Neural cell (in vitro differentiated cells): ENCODE measurements at regions not wholly inside any gene's neighbourhood (a gene's known extent, or its start where the extent isn't known, plus 50 kb on each side); places are given as distances from the start of the nearest gene placed in this dataset.

Experiments used
- H2AFZ ChIP-seq: fragments of 200-600, 300-800 bp; sonication (generic), shearing (Covaris generic); 2 replicates; pipeline ENCODE4 v1.6.0; 2014; ENCODE audit warnings: low read depth, mild to moderate bottlenecking, antibody characterized with exemption, low read length, moderate library complexity
- H3F3A ChIP-seq: fragments of 200-600 bp; shearing (Covaris generic); 2 replicates; pipeline ENCODE4 v1.6.1; 2016; ENCODE audit warnings: mild to moderate bottlenecking, moderate library complexity, mixed read lengths, antibody characterized with exemption, low read length; ENCODE audit not compliant: insufficient read depth, poor library complexity, severe bottlenecking
- H3K27ac ChIP-seq: fragments of 200-600, 300-800 bp; sonication (generic), shearing (Covaris generic); 2 replicates; pipeline ENCODE4 v1.5.1; 2014; ENCODE audit warnings: mild to moderate bottlenecking, low read length, moderate library complexity
- H3K27me3 ChIP-seq: fragments of 300-800, 200-600 bp; sonication (generic), shearing (Covaris generic); 2 replicates; pipeline ENCODE4 v1.6.0; 2014; ENCODE audit warnings: mild to moderate bottlenecking, low read depth, low read length, moderate library complexity; ENCODE audit not compliant: insufficient read depth
- H3K36me3 ChIP-seq: fragments of 300-800, 200-600 bp; sonication (generic), shearing (Covaris generic); 2 replicates; pipeline ENCODE4 v1.5.1; 2014; ENCODE audit warnings: mild to moderate bottlenecking, antibody characterized with exemption, low read length, moderate library complexity; ENCODE audit not compliant: insufficient read depth
- H3K4me2 ChIP-seq: fragments of 300-800, 200-600 bp; sonication (generic), shearing (Covaris generic); 2 replicates; pipeline ENCODE4 v1.6.0; 2014; ENCODE audit warnings: mild to moderate bottlenecking, low read length
- H3K4me3 ChIP-seq: fragments of 300-800, 200-600 bp; sonication (generic), shearing (Covaris generic); 2 replicates; pipeline ENCODE4 v1.5.1; 2014; ENCODE audit warnings: mild to moderate bottlenecking, low read length, moderate library complexity
- H3K79me2 ChIP-seq: fragments of 200-600 bp; shearing (Covaris generic); replicated peaks from 2 replicates; pipeline ENCODE4 v1.6.0; 2014; ENCODE audit warnings: mild to moderate bottlenecking, low read length, moderate library complexity; ENCODE audit not compliant: insufficient read depth
- H3K9ac ChIP-seq: fragments of 300-800, 200-600 bp; sonication (generic), shearing (Covaris generic); 2 replicates; pipeline ENCODE4 v1.6.1; 2016; ENCODE audit warnings: mild to moderate bottlenecking, low read length, mixed read lengths
- H3K9me2 ChIP-seq: fragments of 200-600 bp; shearing (Covaris generic); 2 replicates; pipeline ENCODE4 v1.6.1; 2016; ENCODE audit warnings: mild to moderate bottlenecking, low read length, mixed read lengths; ENCODE audit not compliant: insufficient read depth
- H3K9me3 ChIP-seq: fragments of 200-600, 300-800 bp; sonication (generic), shearing (Covaris generic); 2 replicates; pipeline ENCODE4 v1.6.1; 2016; ENCODE audit warnings: mild to moderate bottlenecking, mixed run types, low read length, moderate library complexity, mixed read lengths
- H4K20me1 ChIP-seq: fragments of 200-600 bp; shearing (Covaris generic); 2 replicates; pipeline ENCODE4 v1.6.1; 2016; ENCODE audit warnings: mild to moderate bottlenecking, mixed run types; ENCODE audit not compliant: insufficient read depth
- CTCF ChIP-seq: fragments of 450-650 bp; IDR thresholded peaks from 2 replicates; pipeline ENCODE4 v1.5.1; 2014; ENCODE audit warnings: antibody characterized with exemption, mild to moderate bottlenecking, moderate library complexity; ENCODE audit not compliant: poor library complexity, severe bottlenecking
- EP300 ChIP-seq: fragments of 450-650 bp; conservative IDR thresholded peaks from 2 replicates; pipeline ENCODE4 v1.6.1; 2014; ENCODE audit warnings: antibody characterized with exemption, mild to moderate bottlenecking, moderate library complexity; ENCODE audit not compliant: poor library complexity, severe bottlenecking
- EZH2 ChIP-seq: fragments of 200-600, 300-800 bp; shearing (Covaris generic), sonication (generic); IDR thresholded peaks from 2 replicates; pipeline ENCODE4 v1.6.1; 2014; ENCODE audit warnings: antibody characterized with exemption, low read length, borderline replicate concordance, mild to moderate bottlenecking; ENCODE audit not compliant: insufficient read depth, poor library complexity, severe bottlenecking
- MXI1 ChIP-seq: fragments of 450-650 bp; conservative IDR thresholded peaks from 2 replicates; pipeline ENCODE4 v1.6.1; 2014; ENCODE audit warnings: antibody characterized with exemption, mild to moderate bottlenecking; ENCODE audit not compliant: poor library complexity, severe bottlenecking
- POLR2AphosphoS5 ChIP-seq: IDR thresholded peaks from 2 replicates; pipeline ENCODE4 v1.6.1; 2012
- RAD21 ChIP-seq: fragments of 450-650 bp; conservative IDR thresholded peaks from 2 replicates; pipeline ENCODE4 v1.6.1; 2014; ENCODE audit warnings: antibody characterized with exemption, mild to moderate bottlenecking, moderate library complexity
- SMC3 ChIP-seq: fragments of 450-650 bp; conservative IDR thresholded peaks from 2 replicates; pipeline ENCODE4 v1.6.1; 2014; ENCODE audit warnings: antibody characterized with exemption, mild to moderate bottlenecking, moderate library complexity; ENCODE audit not compliant: poor library complexity
- TAF1 ChIP-seq: IDR thresholded peaks from 2 replicates; pipeline ENCODE4 v1.6.1; 2012; ENCODE audit warnings: low read depth
- TF ChIP-seq, protein P1 (sequence below): IDR thresholded peaks from 2 replicates; pipeline ENCODE4 v1.6.1; 2012; ENCODE audit warnings: borderline replicate concordance

- no peaks in the 10 kb centered on the region for H4K20me1 ChIP-seq
- H3K27me3 ChIP-seq = no peaks in the 10 kb centered on the region
- H3K79me2 ChIP-seq = no peaks in the 10 kb centered on the region
- no peak overlapping the region for H3K4me3 ChIP-seq
- H3F3A ChIP-seq = no peaks in the 10 kb centered on the region
- no peaks in the 10 kb centered on the region for H3K9me3 ChIP-seq
- no peak overlapping the region for H3K4me2 ChIP-seq
- H3K36me3 ChIP-seq = no peaks in the 10 kb centered on the region
- no peak overlapping the region for H2AFZ ChIP-seq
- TF ChIP-seq POLR2AphosphoS5 (no peak), MXI1 (no peak), CTCF (no peak), RAD21 (no peak), SMC3 (no peak), TAF1 (no peak), EZH2 (no peak), EP300 (no peak)
- TF ChIP-seq, protein P1, sequence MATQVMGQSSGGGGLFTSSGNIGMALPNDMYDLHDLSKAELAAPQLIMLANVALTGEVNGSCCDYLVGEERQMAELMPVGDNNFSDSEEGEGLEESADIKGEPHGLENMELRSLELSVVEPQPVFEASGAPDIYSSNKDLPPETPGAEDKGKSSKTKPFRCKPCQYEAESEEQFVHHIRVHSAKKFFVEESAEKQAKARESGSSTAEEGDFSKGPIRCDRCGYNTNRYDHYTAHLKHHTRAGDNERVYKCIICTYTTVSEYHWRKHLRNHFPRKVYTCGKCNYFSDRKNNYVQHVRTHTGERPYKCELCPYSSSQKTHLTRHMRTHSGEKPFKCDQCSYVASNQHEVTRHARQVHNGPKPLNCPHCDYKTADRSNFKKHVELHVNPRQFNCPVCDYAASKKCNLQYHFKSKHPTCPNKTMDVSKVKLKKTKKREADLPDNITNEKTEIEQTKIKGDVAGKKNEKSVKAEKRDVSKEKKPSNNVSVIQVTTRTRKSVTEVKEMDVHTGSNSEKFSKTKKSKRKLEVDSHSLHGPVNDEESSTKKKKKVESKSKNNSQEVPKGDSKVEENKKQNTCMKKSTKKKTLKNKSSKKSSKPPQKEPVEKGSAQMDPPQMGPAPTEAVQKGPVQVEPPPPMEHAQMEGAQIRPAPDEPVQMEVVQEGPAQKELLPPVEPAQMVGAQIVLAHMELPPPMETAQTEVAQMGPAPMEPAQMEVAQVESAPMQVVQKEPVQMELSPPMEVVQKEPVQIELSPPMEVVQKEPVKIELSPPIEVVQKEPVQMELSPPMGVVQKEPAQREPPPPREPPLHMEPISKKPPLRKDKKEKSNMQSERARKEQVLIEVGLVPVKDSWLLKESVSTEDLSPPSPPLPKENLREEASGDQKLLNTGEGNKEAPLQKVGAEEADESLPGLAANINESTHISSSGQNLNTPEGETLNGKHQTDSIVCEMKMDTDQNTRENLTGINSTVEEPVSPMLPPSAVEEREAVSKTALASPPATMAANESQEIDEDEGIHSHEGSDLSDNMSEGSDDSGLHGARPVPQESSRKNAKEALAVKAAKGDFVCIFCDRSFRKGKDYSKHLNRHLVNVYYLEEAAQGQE = no peak
- H3K9me2 ChIP-seq = no peaks in the 10 kb centered on the region
- H3K9ac ChIP-seq = no peak overlapping the region
- H3K27ac ChIP-seq = no peak overlapping the region
Measured at GRCh38 chr10:81021428-81022129, 483.9 kb downstream of the SH2D4B start.

DNA sequence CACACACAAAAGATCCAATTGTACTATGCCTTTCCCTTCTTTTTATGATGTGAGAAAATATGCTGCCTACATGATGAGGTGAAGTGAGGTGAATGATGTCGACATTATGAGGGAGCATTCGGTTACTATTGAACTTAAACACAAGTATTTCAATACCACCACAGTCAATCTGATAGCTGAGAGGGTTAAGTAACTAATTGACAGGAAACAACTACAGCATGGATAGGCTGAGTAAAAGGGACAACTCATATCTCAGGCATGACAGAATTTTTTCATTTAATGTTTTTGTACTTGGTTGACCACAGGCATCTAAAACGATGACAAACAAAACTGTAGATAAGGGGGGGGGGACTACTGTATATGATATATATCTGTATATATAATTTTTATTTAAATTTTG, 488.9 kb downstream of the SH2D4B start:
- Histone ChIP-seq H3F3A (no peaks in the 10 kb centered on the region), H3K9me2 (no peaks in the 10 kb centered on the region), H3K9me3 (no peaks in the 10 kb centered on the region), H3K27ac (no peak overlapping the region), H3K4me3 (no peak overlapping the region), H3K27me3 (no peaks in the 10 kb centered on the region), H3K4me2 (no peak overlapping the region), H3K79me2 (no peaks in the 10 kb centered on the region), H2AFZ (no peak overlapping the region), H3K36me3 (no peaks in the 10 kb centered on the region), H3K9ac (no peak overlapping the region), H4K20me1 (no peaks in the 10 kb centered on the region)
- TF ChIP-seq SMC3 (no peak), CTCF (no peak)
- TF ChIP-seq, protein P1 = no peak
